AG04449 (cell line): ENCODE measurements at regions not wholly inside any gene's neighbourhood (a gene's known extent, or its start where the extent isn't known, plus 50 kb on each side); places are given as distances from the start of the nearest gene placed in this dataset.

Experiments used
- CTCF ChIA-PET: fragments of 350-600 bp; formaldehyde crosslinking; extraction: SDS; loops from one replicate; lab custom pipeline; 2021; ENCODE audit warnings: antibody characterized with exemption; lab: Yijun Ruan, JAX
- POLR2A ChIA-PET: fragments of 400-600, 350-600 bp; formaldehyde crosslinking; extraction: SDS; loops from one replicate; lab custom pipeline; 2020; ENCODE audit warnings: antibody characterized with exemption, inconsistent platforms; lab: Yijun Ruan, JAX
- DNase-seq: peaks from one replicate; pipeline ENCODE4 v3.0.0-alpha.2; 2010; ENCODE audit warnings: low read depth, low spot score
- H3K4me3 ChIP-seq: 2 replicates; pipeline ENCODE4 v1.5.1; 2011; ENCODE audit warnings: low read depth, mild to moderate bottlenecking, control low read depth, low read length
- TF ChIP-seq, protein P1 (sequence below): IDR thresholded peaks from one replicate; pipeline ENCODE4 v1.5.1; 2011; ENCODE audit warnings: mild to moderate bottlenecking, moderate library complexity, low read length, control low read depth, inconsistent platforms; ENCODE audit not compliant: insufficient read depth; ENCODE audit errors: missing control alignments

DNA sequence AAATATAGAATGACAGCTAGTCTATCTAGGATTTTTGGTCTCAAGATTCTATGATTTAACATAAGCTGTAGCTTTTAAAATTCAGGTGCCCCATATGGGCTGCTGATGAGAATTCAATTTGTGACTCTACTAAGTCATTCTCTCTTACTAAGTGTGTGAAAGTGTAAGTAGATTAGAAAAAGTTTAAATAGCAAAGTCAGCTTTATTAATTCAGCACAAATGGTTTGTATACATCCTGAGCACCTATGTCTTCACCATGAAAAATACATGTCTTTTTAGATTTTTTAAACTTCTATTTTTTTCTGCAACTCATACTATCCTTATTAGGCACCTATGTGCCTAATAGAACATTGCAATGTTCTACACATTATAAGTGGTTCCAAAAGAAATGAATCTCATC is 157.1 kb downstream of the METTL4 start:
- TF ChIP-seq, protein P1, sequence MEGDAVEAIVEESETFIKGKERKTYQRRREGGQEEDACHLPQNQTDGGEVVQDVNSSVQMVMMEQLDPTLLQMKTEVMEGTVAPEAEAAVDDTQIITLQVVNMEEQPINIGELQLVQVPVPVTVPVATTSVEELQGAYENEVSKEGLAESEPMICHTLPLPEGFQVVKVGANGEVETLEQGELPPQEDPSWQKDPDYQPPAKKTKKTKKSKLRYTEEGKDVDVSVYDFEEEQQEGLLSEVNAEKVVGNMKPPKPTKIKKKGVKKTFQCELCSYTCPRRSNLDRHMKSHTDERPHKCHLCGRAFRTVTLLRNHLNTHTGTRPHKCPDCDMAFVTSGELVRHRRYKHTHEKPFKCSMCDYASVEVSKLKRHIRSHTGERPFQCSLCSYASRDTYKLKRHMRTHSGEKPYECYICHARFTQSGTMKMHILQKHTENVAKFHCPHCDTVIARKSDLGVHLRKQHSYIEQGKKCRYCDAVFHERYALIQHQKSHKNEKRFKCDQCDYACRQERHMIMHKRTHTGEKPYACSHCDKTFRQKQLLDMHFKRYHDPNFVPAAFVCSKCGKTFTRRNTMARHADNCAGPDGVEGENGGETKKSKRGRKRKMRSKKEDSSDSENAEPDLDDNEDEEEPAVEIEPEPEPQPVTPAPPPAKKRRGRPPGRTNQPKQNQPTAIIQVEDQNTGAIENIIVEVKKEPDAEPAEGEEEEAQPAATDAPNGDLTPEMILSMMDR, result no peak
- POLR2A ChIA-PET, result no interaction called here
- no peak overlapping the region for H3K4me3 ChIP-seq
- CTCF ChIA-PET, result interaction anchor here (1.4 kb wide), 1 partner anchor 21 kb away, joined by 4 read pairs; no protein-coding TSS in a partner anchor
- no peak for DNase-seq

DNA sequence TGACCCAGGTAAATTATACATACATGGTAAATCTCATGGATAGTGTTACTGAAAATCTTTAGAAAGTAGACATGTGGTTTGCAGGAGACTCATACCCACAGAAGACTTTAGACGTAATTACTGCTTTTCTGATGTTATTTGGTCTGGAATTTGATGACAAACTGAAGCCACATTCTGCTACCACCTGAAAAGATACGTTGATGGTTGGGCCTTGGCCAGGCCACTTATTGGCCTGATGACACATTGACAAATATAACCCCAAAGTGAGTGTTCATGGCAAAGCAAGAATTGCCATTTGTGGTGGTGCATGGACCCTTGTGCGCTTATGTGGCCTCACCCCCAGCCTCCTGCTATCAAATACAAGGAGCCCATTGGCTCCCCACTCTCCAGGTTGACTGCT is 155.6 kb downstream of the METTL4 start:
- ChIA-PET POLR2A (no interaction called here), CTCF (interaction anchor here (0.8 kb wide), 1 partner anchor 8 kb away, joined by 3 read pairs; no protein-coding TSS in a partner anchor)
- H3K4me3 ChIP-seq, result no peak overlapping the region
- TF ChIP-seq, protein P1, result no peak
- DNase-seq, result no peak

DNA sequence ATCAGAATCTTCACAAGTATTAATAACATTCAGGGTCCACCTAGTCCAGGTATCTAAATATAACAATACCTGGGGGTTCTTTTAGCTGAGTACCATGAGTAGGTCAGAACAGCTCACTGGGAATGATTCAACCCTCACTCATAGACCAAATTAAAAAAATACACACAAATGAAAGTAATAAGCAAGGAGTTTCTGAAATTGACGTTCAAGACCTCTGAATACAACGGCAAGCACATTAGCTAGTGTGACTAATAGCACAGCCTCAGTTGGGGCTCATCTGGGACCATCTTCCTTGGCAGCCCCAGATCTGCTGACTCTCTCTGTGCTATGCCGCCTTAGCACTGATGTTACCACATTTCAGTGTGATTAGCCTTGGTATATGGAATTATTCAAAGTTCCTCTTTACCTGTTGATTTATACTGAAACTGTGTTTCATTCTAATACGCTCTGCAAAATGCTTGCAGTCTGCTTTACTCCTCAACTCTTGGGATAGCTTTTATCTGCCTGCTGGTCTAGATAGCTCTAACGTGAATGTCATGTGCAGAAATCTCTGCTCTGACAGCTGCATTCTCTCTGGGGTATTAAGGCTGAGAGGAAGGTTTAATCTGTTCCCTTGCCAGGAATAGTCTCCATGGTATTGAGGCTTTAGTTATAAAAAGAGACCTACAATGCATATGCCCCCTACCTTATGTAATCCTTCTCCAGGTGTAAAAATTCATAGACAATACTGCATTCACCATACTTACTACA is 153.3 kb downstream of the METTL4 start:
- TF ChIP-seq, protein P1, result no peak
- POLR2A ChIA-PET, result no interaction called here
- CTCF ChIA-PET, result interaction anchor here (1.0 kb wide), 1 partner anchor 26 kb away, joined by 3 read pairs; no protein-coding TSS in a partner anchor
- no peak overlapping the region for H3K4me3 ChIP-seq
- DNase-seq, result no peak

DNA sequence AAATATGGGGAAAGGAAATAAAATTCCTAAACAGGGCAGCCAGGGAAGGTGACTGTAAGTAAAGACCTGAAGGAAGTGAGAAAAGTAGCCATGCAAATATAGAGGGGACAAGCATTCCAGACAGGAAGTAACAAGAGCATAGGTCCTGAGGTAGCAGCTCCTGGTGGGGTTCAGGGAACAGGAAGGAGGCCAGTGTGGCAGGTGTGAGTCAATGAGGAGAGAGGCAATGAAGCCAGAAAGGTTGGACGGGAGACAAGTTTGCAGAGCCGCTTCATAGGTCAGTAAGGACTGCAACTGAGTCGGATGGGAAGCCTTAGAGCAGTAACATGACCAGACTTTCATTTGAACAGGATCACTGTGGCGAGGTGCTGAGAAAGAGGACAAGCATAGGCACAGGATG is 150.9 kb downstream of the METTL4 start:
- no peak for DNase-seq
- no peak overlapping the region for H3K4me3 ChIP-seq
- ChIA-PET CTCF (no interaction called here), POLR2A (no interaction called here)
- TF ChIP-seq, protein P1, result no peak

DNA sequence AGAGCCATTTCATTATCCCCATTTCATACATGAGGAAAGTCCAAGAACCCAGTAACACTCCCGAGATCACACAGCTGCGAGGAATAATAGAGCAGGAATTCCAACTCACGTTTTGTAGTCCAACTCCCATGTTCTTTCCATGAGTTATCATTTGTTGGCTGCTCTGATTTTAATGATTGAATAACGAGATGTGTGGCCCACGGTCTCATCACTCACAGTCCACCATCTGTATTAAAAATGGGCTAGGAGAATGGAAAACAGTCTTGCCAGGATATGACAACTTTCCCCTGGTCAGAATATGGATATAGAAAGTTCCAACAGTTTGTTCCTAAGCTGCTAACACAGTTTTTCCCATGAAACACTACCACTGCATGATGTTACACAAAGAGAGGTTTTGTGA is 147.5 kb downstream of the METTL4 start:
- no peak for DNase-seq
- ChIA-PET CTCF (interaction anchor here (0.7 kb wide), 1 partner anchor 8 kb away, joined by 3 read pairs; no protein-coding TSS in a partner anchor), POLR2A (interaction anchor here (1.5 kb wide), 1 partner anchor 19 kb away, joined by 3 read pairs; no protein-coding TSS in a partner anchor)
- no peak overlapping the region for H3K4me3 ChIP-seq
- TF ChIP-seq, protein P1, result no peak

DNA sequence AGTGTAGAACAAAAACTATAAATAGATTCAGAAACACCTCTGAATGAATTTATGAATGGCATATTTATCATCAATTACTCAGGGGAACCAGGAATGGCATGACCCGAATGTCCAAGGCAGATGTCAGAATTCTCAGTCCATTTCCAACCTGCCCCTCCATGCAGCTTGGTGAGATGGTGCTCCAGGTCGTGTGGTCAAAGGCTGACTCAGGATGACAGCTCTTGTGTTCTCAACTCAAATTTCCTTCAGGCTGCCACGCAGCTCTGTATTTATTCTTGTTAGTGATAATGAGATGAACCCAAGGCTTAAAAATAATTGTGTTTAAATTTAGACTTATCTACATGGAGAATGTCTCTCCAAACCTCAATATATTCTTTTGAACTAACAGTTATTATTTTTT is 146.9 kb downstream of the METTL4 start:
- DNase-seq, result no peak
- H3K4me3 ChIP-seq, result no peak overlapping the region
- TF ChIP-seq, protein P1, result no peak
- ChIA-PET POLR2A (interaction anchor here (1.5 kb wide), 1 partner anchor 18 kb away, joined by 3 read pairs; no protein-coding TSS in a partner anchor), CTCF (interaction anchor here (0.7 kb wide), 1 partner anchor 8 kb away, joined by 3 read pairs; no protein-coding TSS in a partner anchor)
